A673 (cell line): ENCODE measurements at regions not wholly inside any gene's neighbourhood (a gene's known extent, or its start where the extent isn't known, plus 50 kb on each side); places are given as distances from the start of the nearest gene placed in this dataset.

ENCODE experiments used
- EZH2 ChIP-seq: fragments of 200-600 bp; sonication (generic); IDR thresholded peaks from 2 replicates; pipeline ENCODE4 v1.6.1; 2017; ENCODE audit warnings: borderline replicate concordance, low read depth, mild to moderate bottlenecking, mixed read lengths, antibody characterized with exemption, low read length; ENCODE audit not compliant: poor library complexity, severe bottlenecking
- TF ChIP-seq, protein P1 (sequence below): fragments of 300-800, 200-600 bp; sonication (generic); conservative IDR thresholded peaks from 2 replicates; pipeline ENCODE4 v1.5.1; 2017; ENCODE audit warnings: low read depth, mild to moderate bottlenecking, antibody characterized with exemption, low read length, moderate library complexity, mixed read lengths

DNA sequence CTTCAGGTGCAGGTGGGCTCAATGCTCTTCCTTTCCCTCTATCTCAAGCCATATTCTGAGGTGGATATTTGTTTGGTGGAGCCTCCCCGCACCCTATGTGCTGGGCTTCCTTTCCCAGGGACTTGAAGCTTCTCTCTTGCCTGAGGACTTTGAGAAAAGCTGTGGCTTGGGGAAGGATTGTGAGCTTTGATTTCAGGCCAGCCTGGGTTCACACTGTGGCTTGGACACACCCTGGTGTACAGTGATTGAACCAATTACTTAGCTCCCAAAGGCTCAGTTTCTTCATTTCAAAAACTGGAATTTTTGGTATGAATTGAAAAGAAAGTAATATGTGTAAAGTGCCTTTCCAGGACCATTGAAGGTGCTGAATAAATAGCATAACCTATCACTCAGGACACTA is 224.5 kb upstream of the GLI3 start:
- TF ChIP-seq, protein P1, sequence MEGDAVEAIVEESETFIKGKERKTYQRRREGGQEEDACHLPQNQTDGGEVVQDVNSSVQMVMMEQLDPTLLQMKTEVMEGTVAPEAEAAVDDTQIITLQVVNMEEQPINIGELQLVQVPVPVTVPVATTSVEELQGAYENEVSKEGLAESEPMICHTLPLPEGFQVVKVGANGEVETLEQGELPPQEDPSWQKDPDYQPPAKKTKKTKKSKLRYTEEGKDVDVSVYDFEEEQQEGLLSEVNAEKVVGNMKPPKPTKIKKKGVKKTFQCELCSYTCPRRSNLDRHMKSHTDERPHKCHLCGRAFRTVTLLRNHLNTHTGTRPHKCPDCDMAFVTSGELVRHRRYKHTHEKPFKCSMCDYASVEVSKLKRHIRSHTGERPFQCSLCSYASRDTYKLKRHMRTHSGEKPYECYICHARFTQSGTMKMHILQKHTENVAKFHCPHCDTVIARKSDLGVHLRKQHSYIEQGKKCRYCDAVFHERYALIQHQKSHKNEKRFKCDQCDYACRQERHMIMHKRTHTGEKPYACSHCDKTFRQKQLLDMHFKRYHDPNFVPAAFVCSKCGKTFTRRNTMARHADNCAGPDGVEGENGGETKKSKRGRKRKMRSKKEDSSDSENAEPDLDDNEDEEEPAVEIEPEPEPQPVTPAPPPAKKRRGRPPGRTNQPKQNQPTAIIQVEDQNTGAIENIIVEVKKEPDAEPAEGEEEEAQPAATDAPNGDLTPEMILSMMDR = no peak
- TF ChIP-seq EZH2 = no peak
